ENCODE measurements at regions not wholly inside any gene's neighbourhood (a gene's known extent, or its start where the extent isn't known, plus 50 kb on each side); places are given as distances from the start of the nearest gene placed in this dataset.

GRCh38 chr5:60376860-60377259, 323.1 kb downstream of the DEPDC1B start:
- DNase-seq (ENCODE audit: low read depth in 2 of 2): no peak

- DNase-seq (ENCODE audit: low read depth in 2 of 2): no peak
Observed at GRCh38 chr5:60374409-60374808, 325.6 kb downstream of the DEPDC1B start.

DNA sequence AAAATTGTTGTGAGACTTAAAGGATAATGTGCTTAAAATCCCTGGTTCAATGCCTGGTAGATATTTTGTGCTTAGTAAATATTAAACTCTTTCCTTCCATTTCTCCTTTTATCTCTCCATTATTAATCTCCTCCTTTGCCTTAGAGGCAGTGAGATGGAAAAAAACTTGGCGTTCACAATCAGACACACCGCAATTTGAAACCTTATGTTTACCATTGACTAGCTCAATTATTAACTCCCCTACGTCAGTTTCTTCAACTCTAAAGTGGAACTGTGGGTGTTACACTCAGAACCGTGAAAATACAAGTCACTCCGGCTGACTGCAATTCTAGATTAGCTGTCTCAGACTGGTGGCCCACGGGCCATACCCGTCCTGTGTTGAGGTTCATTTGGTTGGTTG, 327.2 kb downstream of the DEPDC1B start:
- DNase-seq (ENCODE audit: low read depth in 2 of 2): no peak

- DNase-seq (ENCODE audit: low read depth in 2 of 2): no peak
Observed at GRCh38 chr5:60371065-60371464, 328.9 kb downstream of the DEPDC1B start.

DNA sequence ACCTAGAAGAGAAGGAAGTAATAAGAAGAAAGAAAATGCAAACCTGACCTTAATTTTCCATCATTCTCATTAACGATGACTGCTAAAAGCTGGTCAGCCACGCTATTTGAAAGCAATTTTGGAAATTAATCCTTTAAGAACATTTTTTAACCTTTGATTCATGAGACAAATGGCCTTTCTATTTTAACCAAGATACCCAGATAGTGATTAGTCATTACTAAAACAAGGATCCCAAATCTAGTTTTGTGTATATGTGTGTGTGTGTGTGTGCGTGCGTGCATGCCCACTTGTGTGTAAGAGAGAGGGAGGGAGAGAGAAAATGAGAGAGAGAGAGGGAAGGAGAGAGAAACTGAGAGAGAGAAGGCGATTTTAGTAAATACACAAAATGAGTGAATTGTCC, 329.5 kb downstream of the DEPDC1B start:
- no peak for DNase-seq (ENCODE audit: low read depth in 2 of 2)

DNA sequence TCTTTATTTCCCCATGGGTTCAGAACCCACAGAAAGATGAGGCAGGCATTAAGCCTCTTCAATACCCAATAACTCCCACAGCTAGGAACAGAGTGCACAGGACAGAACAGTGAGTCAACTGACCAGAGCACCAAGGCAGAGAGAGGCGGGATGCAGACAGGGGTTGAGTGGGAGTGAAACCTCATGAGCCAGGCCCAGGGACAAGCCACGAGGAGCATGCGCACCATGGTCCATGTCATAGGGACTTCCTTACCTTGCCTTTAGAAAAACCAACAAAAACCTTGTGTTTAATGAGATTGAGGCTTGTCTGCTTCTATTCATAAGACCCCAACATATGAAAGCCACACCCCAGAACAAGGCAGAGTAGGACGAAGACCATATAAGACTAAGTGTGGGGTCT, 330.6 kb downstream of the DEPDC1B start:
- no peak for DNase-seq (ENCODE audit: low read depth in 2 of 2)

DNA sequence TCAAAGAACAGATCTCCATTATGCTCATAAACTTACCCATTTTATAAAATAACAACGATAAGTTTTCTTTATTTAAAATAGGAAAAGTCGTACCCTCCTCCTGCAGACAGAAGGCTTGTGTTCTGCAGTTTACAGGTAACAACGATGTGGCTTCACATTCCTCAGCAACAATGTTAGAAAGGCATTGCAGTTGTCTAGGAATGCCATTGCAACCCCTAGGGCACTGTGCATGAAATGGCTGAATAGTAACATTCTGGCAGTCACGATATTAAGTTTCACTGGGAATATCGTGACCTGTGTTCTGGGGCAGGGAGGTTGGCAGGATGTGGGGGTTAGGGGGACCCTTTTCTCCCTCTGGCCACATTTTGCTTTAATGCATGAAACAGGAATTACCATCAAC, 331.9 kb downstream of the DEPDC1B start:
- DNase-seq (ENCODE audit: low read depth in 2 of 2): no peak

DNA sequence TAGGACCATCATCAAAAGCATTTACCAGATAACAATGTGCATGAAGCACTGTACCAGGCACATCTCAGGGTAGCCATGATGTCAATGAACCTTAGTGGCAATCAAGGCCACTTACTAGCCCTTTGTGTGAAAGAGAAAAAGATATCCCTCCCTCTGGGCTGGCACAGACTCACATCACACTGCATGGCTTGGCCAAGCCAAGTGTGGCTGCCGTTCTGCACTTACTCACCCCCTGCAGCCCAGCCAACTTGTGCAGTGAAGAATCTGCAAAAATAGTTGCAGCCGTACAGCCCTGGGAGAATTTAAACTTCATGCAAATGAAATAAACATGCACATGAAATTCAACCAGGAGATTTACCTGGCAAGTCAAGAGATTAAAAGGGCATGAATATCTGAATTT, 333.5 kb downstream of the DEPDC1B start:
- no peak for DNase-seq (ENCODE audit: low read depth in 2 of 2)

- DNase-seq (ENCODE audit: low read depth in 2 of 2): no peak
Observed at GRCh38 chr5:60365001-60365400, 335.0 kb downstream of the DEPDC1B start.

DNA sequence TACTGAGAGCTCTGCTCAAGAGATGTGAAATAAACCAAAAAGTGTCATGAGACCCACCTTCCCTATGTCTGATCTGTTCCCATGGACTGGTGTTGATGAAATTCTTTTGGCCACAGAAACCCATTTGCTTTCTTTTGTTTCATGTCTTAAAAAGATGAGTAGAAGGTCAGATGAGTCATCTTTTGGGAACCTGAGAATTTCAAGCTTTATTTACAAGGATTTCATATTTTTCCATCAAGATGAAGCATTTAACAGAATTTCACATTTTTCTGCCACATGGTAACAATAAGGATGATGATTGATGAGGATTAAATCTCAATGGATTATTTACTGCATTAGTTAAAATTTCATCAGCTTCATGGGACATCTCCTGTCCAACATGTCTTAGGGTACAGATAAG, 337.8 kb downstream of the DEPDC1B start:
- no peak for DNase-seq (ENCODE audit: low read depth in 2 of 2)

- DNase-seq (ENCODE audit: low read depth in 2 of 2): no peak
Observed at GRCh38 chr5:60360355-60360754, 339.6 kb downstream of the DEPDC1B start.

- DNase-seq (ENCODE audit: low read depth in 2 of 2): no peak
Observed at GRCh38 chr5:60357302-60357701, 342.7 kb downstream of the DEPDC1B start.

DNA sequence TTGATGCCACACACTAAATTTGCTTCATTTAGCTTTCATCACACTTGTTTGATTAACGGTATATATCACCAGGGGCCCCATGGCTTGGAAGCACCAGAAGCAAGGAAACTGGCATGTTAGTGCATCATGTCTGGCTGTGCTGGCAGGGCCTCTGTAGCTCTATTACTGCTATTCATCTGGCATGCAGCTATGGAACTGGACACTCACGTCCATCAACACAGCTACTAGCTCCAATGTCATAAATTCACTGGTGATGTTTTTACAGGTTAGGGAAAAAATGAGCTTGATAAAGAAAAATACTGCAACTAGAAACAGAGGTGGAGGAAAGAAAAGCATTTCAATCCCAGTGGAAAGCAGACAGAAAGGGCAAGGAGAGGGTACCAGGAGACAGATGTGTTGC, 343.2 kb downstream of the DEPDC1B start:
- DNase-seq (ENCODE audit: low read depth in 2 of 2): no peak

- no peak for DNase-seq (ENCODE audit: low read depth in 2 of 2)
Observed at GRCh38 chr5:60355181-60355580, 344.8 kb downstream of the DEPDC1B start.

GRCh38 chr5:60354311-60354710, 345.7 kb downstream of the DEPDC1B start:
- DNase-seq (ENCODE audit: low read depth in 2 of 2): no peak

- DNase-seq (ENCODE audit: low read depth in 2 of 2): no peak
Observed at GRCh38 chr5:60352992-60353599, 346.9 kb downstream of the DEPDC1B start.

GRCh38 chr5:60350794-60351193, 349.2 kb downstream of the DEPDC1B start:
- no peak for DNase-seq (ENCODE audit: low read depth in 2 of 2)

DNA sequence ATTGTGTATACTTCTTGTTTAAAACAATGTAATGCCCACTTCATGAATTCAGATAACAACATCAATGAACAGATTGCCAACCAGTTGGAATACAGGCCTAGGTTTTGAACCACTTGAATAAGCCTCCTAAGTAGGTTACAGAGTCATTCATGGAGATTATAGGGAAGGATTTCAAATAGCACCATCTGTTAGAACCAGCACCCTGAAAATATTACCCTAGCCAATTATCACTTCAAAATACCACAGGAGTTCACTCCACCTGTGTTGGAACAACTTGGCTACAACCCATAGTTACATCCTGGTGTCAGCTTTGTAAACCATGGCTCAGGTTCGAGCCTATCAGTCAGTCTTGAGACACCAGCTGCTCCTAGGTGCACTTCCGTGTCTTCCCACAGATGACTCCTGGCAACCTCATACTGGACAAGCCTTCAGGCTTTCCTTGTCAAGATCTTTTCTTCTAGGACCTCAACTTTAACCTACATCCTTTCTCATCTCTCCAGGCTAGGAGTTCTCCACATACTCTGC, 350.0 kb downstream of the DEPDC1B start:
- no peak for DNase-seq (ENCODE audit: low read depth in 2 of 2)

DNA sequence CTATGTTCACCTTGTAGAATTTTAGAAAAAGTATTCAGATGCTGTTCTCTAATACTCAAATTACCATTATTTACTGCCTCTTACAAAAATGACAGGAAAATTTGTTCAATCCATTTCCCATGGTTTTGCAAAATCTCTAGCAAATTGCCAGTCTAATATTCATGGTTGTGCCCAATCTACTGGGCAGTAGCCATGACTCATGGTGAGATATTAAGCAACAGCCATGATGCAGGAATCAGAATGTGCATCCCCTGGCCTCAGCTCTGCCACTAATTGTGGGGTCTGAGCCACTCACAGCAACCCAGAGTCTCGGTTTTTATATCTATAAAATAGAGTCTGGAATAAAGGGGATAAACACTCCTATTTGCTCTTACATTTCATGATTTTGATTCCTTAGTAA, 353.6 kb downstream of the DEPDC1B start:
- DNase-seq (ENCODE audit: low read depth in 2 of 2): no peak

DNA sequence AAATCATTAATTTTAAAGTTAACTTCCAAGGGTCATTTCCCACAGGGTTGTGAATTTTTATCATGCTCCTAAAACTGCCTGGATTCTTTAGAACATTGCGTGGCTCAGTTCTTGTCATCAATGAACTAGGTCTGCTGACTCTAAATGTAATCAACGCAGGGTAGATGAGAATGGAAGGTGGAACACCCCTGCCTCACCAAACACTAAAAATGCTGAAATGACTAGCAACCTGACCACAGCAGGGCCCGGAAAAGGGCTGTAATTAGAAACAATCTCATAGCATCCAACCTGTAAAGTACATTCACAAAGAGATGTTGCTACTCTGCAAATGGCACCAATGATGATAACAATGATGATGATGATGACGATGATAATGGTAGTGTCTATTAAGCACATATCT, 356.9 kb downstream of the DEPDC1B start:
- no peak for DNase-seq (ENCODE audit: low read depth in 2 of 2)

DNA sequence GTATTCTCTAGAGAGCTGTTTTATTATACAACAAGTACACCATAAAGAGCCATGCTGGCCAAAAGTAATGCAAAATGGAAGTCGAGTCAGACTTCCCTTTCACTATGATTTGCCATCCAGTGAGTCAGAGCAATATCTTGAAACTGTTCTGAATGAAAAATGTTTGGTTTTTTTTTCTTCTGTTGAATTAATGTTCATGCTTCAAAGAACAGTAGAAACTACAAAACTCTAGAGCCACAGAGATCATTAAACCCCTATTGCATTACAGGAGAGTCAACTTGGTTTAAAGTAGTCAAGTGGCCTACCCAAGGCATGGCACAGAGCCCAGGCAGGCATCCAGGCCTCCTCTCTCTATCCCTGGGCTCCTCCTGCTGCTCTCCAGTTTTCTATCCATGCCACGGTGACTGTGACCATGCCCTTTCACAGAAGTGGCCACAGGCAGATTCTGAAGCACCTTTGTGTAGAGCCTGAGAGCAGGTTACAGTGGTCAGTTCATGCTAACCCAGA, 358.9 kb downstream of the DEPDC1B start:
- no peak for DNase-seq (ENCODE audit: low read depth in 2 of 2)

DNA sequence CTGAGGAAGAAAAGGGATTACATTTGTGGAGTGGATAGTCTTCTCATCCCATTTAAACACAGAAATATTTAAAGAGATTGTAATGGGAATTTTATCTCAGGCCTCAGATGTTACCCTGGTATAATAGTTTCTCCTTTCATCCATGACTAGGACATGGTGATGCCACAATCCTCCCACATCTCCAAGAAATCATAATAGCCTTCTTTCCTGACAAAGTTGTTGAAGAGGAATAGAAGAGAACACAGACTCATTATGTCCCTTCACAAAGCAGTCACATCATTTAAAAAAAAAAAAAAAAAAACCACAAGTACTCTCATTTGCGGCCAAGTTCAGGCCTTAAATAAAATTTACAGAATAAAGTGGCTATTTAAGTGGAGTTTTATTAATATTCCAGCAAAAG, 359.6 kb downstream of the DEPDC1B start:
- no peak for DNase-seq (ENCODE audit: low read depth in 2 of 2)

GRCh38 chr5:60339691-60340201, 360.2 kb downstream of the DEPDC1B start:
- no peak for DNase-seq (ENCODE audit: low read depth in 2 of 2)

GRCh38 chr5:60338846-60339245, 361.1 kb downstream of the DEPDC1B start:
- DNase-seq (ENCODE audit: low read depth in 2 of 2): no peak

Data from stimulated activated CD8-positive, alpha-beta memory T cell treated with anti-CD3 and anti-CD28 coated beads, Interleukin-15, amount 100 ng/mL, for 48 hours (primary cell).